H9 (cell line): ENCODE measurements at regions not wholly inside any gene's neighbourhood (a gene's known extent, or its start where the extent isn't known, plus 50 kb on each side); places are given as distances from the start of the nearest gene placed in this dataset.

Source experiments
- DNase-seq: peaks from one replicate; pipeline ENCODE4 v3.0.0-alpha.2; 2017
- H2AFZ ChIP-seq: one replicate; pipeline ENCODE4 v1.6.1; 2013; ENCODE audit warnings: mild to moderate bottlenecking, low read length, control low read depth, moderate library complexity
- H2AK5ac ChIP-seq: 2 replicates; pipeline ENCODE4 v1.6.1; 2013; ENCODE audit warnings: low read length, control low read depth, mixed read lengths; ENCODE audit not compliant: insufficient read length
- H2BK120ac ChIP-seq: one replicate; pipeline ENCODE4 v1.6.1; 2013; ENCODE audit warnings: low read depth, mild to moderate bottlenecking, low read length, control low read depth, inconsistent platforms; ENCODE audit not compliant: poor library complexity, severe bottlenecking
- H2BK12ac ChIP-seq: 2 replicates; pipeline ENCODE4 v1.6.1; 2013; ENCODE audit warnings: low read length, control low read depth, mixed read lengths, low read depth; ENCODE audit not compliant: insufficient read length
- H2BK15ac ChIP-seq: 2 replicates; pipeline ENCODE4 v1.6.1; 2013; ENCODE audit warnings: low read depth, low read length, control low read depth
- H2BK20ac ChIP-seq: one replicate; pipeline ENCODE4 v1.6.1; 2013; ENCODE audit warnings: low read depth, mild to moderate bottlenecking, low read length, control low read depth, inconsistent platforms; ENCODE audit not compliant: poor library complexity, severe bottlenecking
- H2BK5ac ChIP-seq: 2 replicates; pipeline ENCODE4 v1.6.1; 2013; ENCODE audit warnings: low read length, control low read depth, mixed read lengths; ENCODE audit not compliant: insufficient read length
- H3K14ac ChIP-seq: 2 replicates; pipeline ENCODE4 v1.6.1; 2013; ENCODE audit warnings: low read length, control low read depth; ENCODE audit not compliant: insufficient read depth
- H3K18ac ChIP-seq: 2 replicates; pipeline ENCODE4 v1.6.1; 2013; ENCODE audit warnings: low read depth, mild to moderate bottlenecking, mixed read lengths, low read length, control low read depth; ENCODE audit not compliant: insufficient read length
- H3K23ac ChIP-seq: 2 replicates; pipeline ENCODE4 v1.6.1; 2013; ENCODE audit warnings: low read length, control low read depth, mixed read lengths, low read depth; ENCODE audit not compliant: insufficient read length
- H3K23me2 ChIP-seq: 2 replicates; pipeline ENCODE4 v1.6.1; 2013; ENCODE audit warnings: low read depth, mild to moderate bottlenecking, mixed read lengths, low read length, control low read depth; ENCODE audit not compliant: insufficient read length, poor library complexity, severe bottlenecking
- H3K27ac ChIP-seq: 2 replicates; pipeline ENCODE4 v1.5.1; 2013; ENCODE audit warnings: low read length, control low read depth, mixed read lengths, low read depth; ENCODE audit not compliant: insufficient read length
- H3K27me3 ChIP-seq: 2 replicates; pipeline ENCODE4 v1.6.1; 2013; ENCODE audit warnings: low read length, control low read depth, inconsistent platforms; ENCODE audit not compliant: insufficient read depth
- H3K4ac ChIP-seq: 2 replicates; pipeline ENCODE4 v1.6.1; 2013; ENCODE audit warnings: low read depth, mild to moderate bottlenecking, control low read depth, inconsistent platforms, low read length, moderate library complexity
- H3K4me1 ChIP-seq: 2 replicates; pipeline ENCODE4 v1.6.1; 2013; ENCODE audit warnings: low read length, control low read depth, inconsistent platforms; ENCODE audit not compliant: insufficient read depth
- H3K4me2 ChIP-seq: 2 replicates; pipeline ENCODE4 v1.6.1; 2013; ENCODE audit warnings: low read length, control low read depth, mixed read lengths; ENCODE audit not compliant: insufficient read length, insufficient read depth
- H3K56ac ChIP-seq: 2 replicates; pipeline ENCODE4 v1.6.1; 2013; ENCODE audit warnings: low read depth, mild to moderate bottlenecking, mixed read lengths, low read length, control low read depth; ENCODE audit not compliant: insufficient read length
- H3K79me1 ChIP-seq: 2 replicates; pipeline ENCODE4 v1.6.1; 2013; ENCODE audit warnings: low read depth, mild to moderate bottlenecking, moderate library complexity, low read length, control low read depth, inconsistent platforms; ENCODE audit not compliant: insufficient read depth, poor library complexity, severe bottlenecking
- H3K79me2 ChIP-seq: 2 replicates; pipeline ENCODE4 v1.6.1; 2013; ENCODE audit warnings: low read length, control low read depth, inconsistent platforms; ENCODE audit not compliant: insufficient read depth
- H3K9ac ChIP-seq: 2 replicates; pipeline ENCODE4 v1.6.1; 2013; ENCODE audit warnings: low read length, control low read depth, mixed read lengths; ENCODE audit not compliant: insufficient read length; ENCODE audit errors: extremely low read depth
- H3K9me3 ChIP-seq: one replicate; pipeline ENCODE4 v1.6.1; 2013; ENCODE audit warnings: low read depth, low read length, inconsistent platforms; ENCODE audit not compliant: control insufficient read depth
- H3T11ph ChIP-seq: one replicate; pipeline ENCODE4 v1.6.1; 2013; ENCODE audit warnings: mild to moderate bottlenecking, low read length, control low read depth, inconsistent platforms
- H4K20me1 ChIP-seq: one replicate; pipeline ENCODE4 v1.6.1; 2013; ENCODE audit not compliant: control insufficient read depth, insufficient read length, insufficient read depth
- H4K5ac ChIP-seq: 2 replicates; pipeline ENCODE4 v1.6.1; 2013; ENCODE audit warnings: low read depth, mild to moderate bottlenecking, mixed read lengths, low read length, control low read depth; ENCODE audit not compliant: insufficient read length
- H4K8ac ChIP-seq: replicated peaks from 2 replicates; pipeline ENCODE4 v1.6.1; 2013; ENCODE audit warnings: low read length, control low read depth, mixed read lengths, low read depth; ENCODE audit not compliant: insufficient read length
- H4K91ac ChIP-seq: 2 replicates; pipeline ENCODE4 v1.6.1; 2013; ENCODE audit warnings: low read depth, mild to moderate bottlenecking, moderate library complexity, mixed read lengths, low read length, control low read depth; ENCODE audit not compliant: insufficient read length
- H3K27ac Mint-ChIP-seq, 3 experiments: 2 replicates in 2 of 3; 3 replicates in 1 of 3; pipeline ENCODE4 v1.8.0; 2020 to 2021; ENCODE audit warnings: mixed read lengths in 3 of 3, mild to moderate bottlenecking in 1 of 3, moderate library complexity in 1 of 3
- H3K27me3 Mint-ChIP-seq: 2 replicates; pipeline ENCODE4 v1.8.0; 2021; ENCODE audit warnings: low read depth, mild to moderate bottlenecking, moderate library complexity, mixed read lengths
- H3K36me3 Mint-ChIP-seq, 3 experiments: 2 replicates in 2 of 3; 3 replicates in 1 of 3; pipeline ENCODE4 v1.8.0; 2020 to 2021; ENCODE audit warnings: low read depth in 3 of 3, mixed read lengths in 3 of 3; ENCODE audit not compliant: insufficient read depth in 1 of 3
- H3K4me1 Mint-ChIP-seq, 2 experiments: 2 replicates each; pipeline ENCODE4 v1.8.0; 2020; ENCODE audit warnings: mixed read lengths in 2 of 2
- H3K4me3 Mint-ChIP-seq, 2 experiments: 2 replicates in 1 of 2; 3 replicates in 1 of 2; pipeline ENCODE4 v1.8.0; 2020 to 2021; ENCODE audit warnings: mild to moderate bottlenecking in 2 of 2, mixed read lengths in 2 of 2, moderate library complexity in 1 of 2
- H3K9me3 Mint-ChIP-seq, 2 experiments: 2 replicates in 1 of 2; 3 replicates in 1 of 2; pipeline ENCODE4 v1.8.0; 2020; ENCODE audit warnings: mild to moderate bottlenecking in 2 of 2, mixed read lengths in 2 of 2, moderate library complexity in 1 of 2
- WGBS: extraction: QIAGEN DNeasy Blood & Tissue Kit; methylation state at CpG from one replicate; pipeline ENCODE4 v1.1.7; 2013; ENCODE audit warnings: missing lambda C conversion rate, low lambda C conversion rate, mixed read lengths; ENCODE audit not compliant: insufficient read length; ENCODE audit errors: extremely low coverage; 5-methylcytosine and 5-hydroxymethylcytosine counted together
- TF ChIP-seq, protein P1 (sequence below): fragments of 200-600 bp; sonication (generic); conservative IDR thresholded peaks from 3 replicates; pipeline ENCODE4 v1.8.0; 2021; ENCODE audit warnings: antibody characterized with exemption, mild to moderate bottlenecking

DNA sequence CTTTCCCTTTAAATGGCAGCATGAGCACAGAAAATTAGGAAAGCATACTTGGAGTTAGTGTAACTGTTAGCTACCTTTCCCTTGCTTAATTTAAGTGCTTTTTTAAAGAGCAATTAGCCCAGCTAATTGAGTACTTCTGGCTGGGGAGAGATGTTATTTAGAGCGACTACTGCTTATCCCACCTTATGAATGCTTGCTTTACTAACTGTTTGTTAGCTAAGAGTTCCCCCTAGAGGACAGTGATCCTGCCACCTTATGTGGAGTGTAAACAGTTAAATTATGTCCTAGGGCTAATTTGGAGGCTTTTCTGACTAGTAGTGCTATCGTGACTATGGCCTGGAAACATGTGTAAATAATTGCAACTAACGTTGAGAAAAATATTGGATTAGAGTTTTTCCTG, 909.4 kb downstream of the FSTL5 start:
- WGBS = no CpG with 5 or more reads among the region's 3 CpGs
- peaks cover 38 to 54% of the 10 kb centered on the region in 2 experiments for H3K9me3 Mint-ChIP-seq

More for the DNA sequence above, 909.4 kb downstream of the FSTL5 start:
- Mint-ChIP-seq H3K4me1 (no peaks in the 10 kb centered on the region), H3K27me3 (no peaks in the 10 kb centered on the region), H3K36me3 (peaks cover 23 to 46% (median 25%) of the 10 kb centered on the region in 3 experiments), H3K27ac (no peak overlapping the region), H3K4me3 (no peak overlapping the region)
- TF ChIP-seq, protein P1, sequence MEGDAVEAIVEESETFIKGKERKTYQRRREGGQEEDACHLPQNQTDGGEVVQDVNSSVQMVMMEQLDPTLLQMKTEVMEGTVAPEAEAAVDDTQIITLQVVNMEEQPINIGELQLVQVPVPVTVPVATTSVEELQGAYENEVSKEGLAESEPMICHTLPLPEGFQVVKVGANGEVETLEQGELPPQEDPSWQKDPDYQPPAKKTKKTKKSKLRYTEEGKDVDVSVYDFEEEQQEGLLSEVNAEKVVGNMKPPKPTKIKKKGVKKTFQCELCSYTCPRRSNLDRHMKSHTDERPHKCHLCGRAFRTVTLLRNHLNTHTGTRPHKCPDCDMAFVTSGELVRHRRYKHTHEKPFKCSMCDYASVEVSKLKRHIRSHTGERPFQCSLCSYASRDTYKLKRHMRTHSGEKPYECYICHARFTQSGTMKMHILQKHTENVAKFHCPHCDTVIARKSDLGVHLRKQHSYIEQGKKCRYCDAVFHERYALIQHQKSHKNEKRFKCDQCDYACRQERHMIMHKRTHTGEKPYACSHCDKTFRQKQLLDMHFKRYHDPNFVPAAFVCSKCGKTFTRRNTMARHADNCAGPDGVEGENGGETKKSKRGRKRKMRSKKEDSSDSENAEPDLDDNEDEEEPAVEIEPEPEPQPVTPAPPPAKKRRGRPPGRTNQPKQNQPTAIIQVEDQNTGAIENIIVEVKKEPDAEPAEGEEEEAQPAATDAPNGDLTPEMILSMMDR = peak; percentile 45; the same call in 2 of the 3 replicates
- Histone ChIP-seq H2BK15ac (no peak overlapping the region), H3K23ac (no peak overlapping the region), H4K91ac (no peak overlapping the region), H3K79me2 (no peaks in the 10 kb centered on the region), H2BK12ac (no peak overlapping the region), H3K27ac (no peak overlapping the region), H3K14ac (no peak overlapping the region), H2BK5ac (no peak overlapping the region), H3K4ac (no peak overlapping the region), H4K8ac (no peak overlapping the region), H4K5ac (no peak overlapping the region), H2BK20ac (no peak overlapping the region), H3K9me3 (peaks cover 28% of the 10 kb centered on the region), H2AK5ac (no peak overlapping the region), H3K27me3 (no peaks in the 10 kb centered on the region), H4K20me1 (no peaks in the 10 kb centered on the region), H3K4me2 (no peak overlapping the region), H3K18ac (no peak overlapping the region), H2BK120ac (no peak overlapping the region), H3K79me1 (no peaks in the 10 kb centered on the region), H3K4me1 (no peaks in the 10 kb centered on the region), H3K9ac (no peak overlapping the region), H3T11ph (no peak overlapping the region), H2AFZ (no peak overlapping the region), H3K56ac (no peak overlapping the region), H3K23me2 (no peaks in the 10 kb centered on the region)
- no peak for DNase-seq
